Mammary epithelial cell (primary cell): ENCODE measurements at regions not wholly inside any gene's neighbourhood (a gene's known extent, or its start where the extent isn't known, plus 50 kb on each side); places are given as distances from the start of the nearest gene placed in this dataset.

Experiments used
- CTCF ChIP-seq, 2 donors: IDR thresholded peaks in 1 of 2; conservative IDR thresholded peaks in 1 of 2; 2 replicates each; pipeline ENCODE4 v1.5.1; 2011 to 2012; ENCODE audit warnings: inconsistent platforms in 2 of 2, low read length in 2 of 2, mild to moderate bottlenecking in 2 of 2, control low read depth in 1 of 2, low read depth in 1 of 2; ENCODE audit not compliant: insufficient read depth in 1 of 2; ENCODE audit errors: extremely low read depth in 1 of 2
- EZH2 ChIP-seq: IDR thresholded peaks from 2 replicates; pipeline ENCODE4 v1.6.1; 2012; ENCODE audit warnings: low read length, inconsistent platforms, borderline replicate concordance

GRCh38 chr12:124699909-124700308, 132.5 kb upstream of the NCOR2 start:
- TF ChIP-seq CTCF (conservative IDR thresholded peaks at IDR 0.05 in 1 of 2, IDR thresholded peaks at IDR 0.05 in 1 of 2; ENCODE audit: extremely low read depth in 1 of 2, insufficient read depth in 1 of 2, low read depth in 1 of 2, low read length in 2 of 2) (no peak), EZH2 (no peak)
